Immature natural killer cell (primary cell): ENCODE measurements at regions not wholly inside any gene's neighbourhood (a gene's known extent, or its start where the extent isn't known, plus 50 kb on each side); places are given as distances from the start of the nearest gene placed in this dataset.
"Not testable (repeated sequence)": the region's sequence is repeated elsewhere in the genome, so short reads cannot be mapped to it uniquely, and the experiment has no call there.

Source experiments
- DNase-seq, 3 donors: peaks; one replicate each; pipeline ENCODE4 v3.0.0; 2022; ENCODE audit warnings: mixed read lengths in 1 of 3
- H3K27ac Mint-ChIP-seq, 6 donors: one replicate each; pipeline ENCODE4 v1.8.0; 2020; ENCODE audit warnings: mixed read lengths in 6 of 6, mild to moderate bottlenecking in 5 of 6, inconsistent platforms in 4 of 6, moderate library complexity in 3 of 6
- H3K27me3 Mint-ChIP-seq, 3 donors: one replicate each; pipeline ENCODE4 v1.8.0; 2020 to 2021; ENCODE audit warnings: low read depth in 3 of 3, mild to moderate bottlenecking in 3 of 3, mixed read lengths in 3 of 3, moderate library complexity in 3 of 3, inconsistent platforms in 1 of 3
- H3K36me3 Mint-ChIP-seq, 3 donors: one replicate each; pipeline ENCODE4 v1.8.0; 2020; ENCODE audit warnings: mixed read lengths in 3 of 3, inconsistent platforms in 2 of 3, mild to moderate bottlenecking in 2 of 3
- H3K4me1 Mint-ChIP-seq, 2 donors: one replicate each; pipeline ENCODE4 v1.8.0; 2020; ENCODE audit warnings: inconsistent platforms in 2 of 2, mild to moderate bottlenecking in 2 of 2, mixed read lengths in 2 of 2, moderate library complexity in 1 of 2
- H3K4me3 Mint-ChIP-seq, 5 donors: one replicate each; pipeline ENCODE4 v1.8.0; 2020; ENCODE audit warnings: mild to moderate bottlenecking in 5 of 5, mixed read lengths in 5 of 5, inconsistent platforms in 3 of 5, moderate library complexity in 3 of 5
- H3K9me3 Mint-ChIP-seq, 6 donors: one replicate each; pipeline ENCODE4 v1.8.0; 2020; ENCODE audit warnings: mild to moderate bottlenecking in 6 of 6, mixed read lengths in 6 of 6, inconsistent platforms in 4 of 6, moderate library complexity in 3 of 6

GRCh38 chr6:28685960-28686359, 160.3 kb downstream of the GPX5 start:
- H3K4me3 Mint-ChIP-seq, H3K9me3 Mint-ChIP-seq, H3K36me3 Mint-ChIP-seq, DNase-seq, H3K27ac Mint-ChIP-seq, H3K4me1 Mint-ChIP-seq: not testable (repeated sequence)
- peaks cover 13 to 22% (median 14%) of the 10 kb centered on the region in 3 donors for H3K27me3 Mint-ChIP-seq

GRCh38 chr6:28686446-28687027, 160.9 kb downstream of the GPX5 start:
- H3K4me1 Mint-ChIP-seq, H3K27ac Mint-ChIP-seq, H3K36me3 Mint-ChIP-seq, H3K9me3 Mint-ChIP-seq, H3K4me3 Mint-ChIP-seq: not testable (repeated sequence)
- peak; percentile 39 to 53 (median 42) for DNase-seq
- H3K27me3 Mint-ChIP-seq = peaks cover 13 to 22% (median 14%) of the 10 kb centered on the region in 3 donors

- not testable (repeated sequence) for H3K4me3 Mint-ChIP-seq, DNase-seq, H3K4me1 Mint-ChIP-seq, H3K36me3 Mint-ChIP-seq, H3K9me3 Mint-ChIP-seq, H3K27ac Mint-ChIP-seq
- H3K27me3 Mint-ChIP-seq = peaks cover 14 to 26% (median 15%) of the 10 kb centered on the region in 3 donors
Observed at GRCh38 chr6:28687309-28687981, 161.8 kb downstream of the GPX5 start.

- DNase-seq, H3K4me1 Mint-ChIP-seq, H3K4me3 Mint-ChIP-seq, H3K27ac Mint-ChIP-seq, H3K36me3 Mint-ChIP-seq, H3K9me3 Mint-ChIP-seq: not testable (repeated sequence)
- peaks cover 16 to 54% (median 36%) of the 10 kb centered on the region in 3 donors for H3K27me3 Mint-ChIP-seq
Observed at GRCh38 chr6:28691991-28692390, 166.3 kb downstream of the GPX5 start.

- Mint-ChIP-seq H3K36me3 (peaks cover 0 to 5% (median 4%) of the 10 kb centered on the region in 3 donors), H3K9me3 (peaks cover 0 to 7% (median under 1%) of the 10 kb centered on the region in 6 donors), H3K27me3 (peaks cover 12 to 43% (median 35%) of the 10 kb centered on the region in 3 donors), H3K27ac (peak overlapping the region in 1 of 6 donors; percentile 39), H3K4me3 (no peak overlapping the region), H3K4me1 (no peaks in the 10 kb centered on the region)
- no peak for DNase-seq
Observed at GRCh38 chr6:28693033-28693750, 167.5 kb downstream of the GPX5 start.

- Mint-ChIP-seq H3K27me3 (peaks cover 12 to 48% (median 35%) of the 10 kb centered on the region in 3 donors), H3K9me3 (peaks cover 0 to 7% (median under 1%) of the 10 kb centered on the region in 6 donors), H3K4me3 (no peak overlapping the region), H3K4me1 (no peaks in the 10 kb centered on the region), H3K36me3 (peaks cover 0 to 5% (median 4%) of the 10 kb centered on the region in 3 donors), H3K27ac (no peak overlapping the region)
- no peak for DNase-seq
Observed at GRCh38 chr6:28693751-28694443, 168.2 kb downstream of the GPX5 start.

GRCh38 chr6:28695715-28696114, 170.0 kb downstream of the GPX5 start:
- no peak overlapping the region for H3K27ac Mint-ChIP-seq
- H3K36me3 Mint-ChIP-seq = peaks cover 0 to 5% (median 4%) of the 10 kb centered on the region in 3 donors
- H3K4me3 Mint-ChIP-seq = no peak overlapping the region
- H3K9me3 Mint-ChIP-seq = peaks cover 0 to 7% (median under 1%) of the 10 kb centered on the region in 6 donors
- DNase-seq = no peak
- H3K4me1 Mint-ChIP-seq = no peaks in the 10 kb centered on the region
- H3K27me3 Mint-ChIP-seq = peaks cover 12 to 51% (median 35%) of the 10 kb centered on the region in 3 donors

- Mint-ChIP-seq H3K36me3 (peaks cover 0 to 5% (median 4%) of the 10 kb centered on the region in 3 donors), H3K4me3 (no peak overlapping the region), H3K4me1 (no peaks in the 10 kb centered on the region), H3K27ac (no peak overlapping the region), H3K9me3 (peaks cover 0 to 6% (median under 1%) of the 10 kb centered on the region in 6 donors), H3K27me3 (peaks cover 12 to 53% (median 35%) of the 10 kb centered on the region in 3 donors)
- DNase-seq = no peak
Observed at GRCh38 chr6:28696167-28696566, 170.5 kb downstream of the GPX5 start.

GRCh38 chr6:28696682-28697081, 171.0 kb downstream of the GPX5 start:
- H3K27ac Mint-ChIP-seq = no peak overlapping the region
- H3K27me3 Mint-ChIP-seq = peaks cover 12 to 55% (median 35%) of the 10 kb centered on the region in 3 donors
- peaks cover 0 to 6% (median under 1%) of the 10 kb centered on the region in 6 donors for H3K9me3 Mint-ChIP-seq
- H3K4me3 Mint-ChIP-seq = no peak overlapping the region
- H3K4me1 Mint-ChIP-seq = no peaks in the 10 kb centered on the region
- H3K36me3 Mint-ChIP-seq = peaks cover 0 to 5% (median 4%) of the 10 kb centered on the region in 3 donors
- DNase-seq = no peak

- Mint-ChIP-seq H3K4me3 (peak overlapping the region in 1 of 5 donors; percentile 39), H3K9me3 (peaks cover 15 to 45% (median 28%) of the 10 kb centered on the region in 6 donors), H3K27ac (no peak overlapping the region), H3K36me3 (peaks cover 0 to 13% (median 3%) of the 10 kb centered on the region in 3 donors), H3K27me3 (peaks cover 20 to 32% (median 28%) of the 10 kb centered on the region in 3 donors), H3K4me1 (peaks cover 6 to 11% of the 10 kb centered on the region in 2 donors)
- no peak for DNase-seq
Observed at GRCh38 chr6:28707387-28708282, 182.0 kb downstream of the GPX5 start.

- peaks cover 15 to 42% (median 28%) of the 10 kb centered on the region in 6 donors for H3K9me3 Mint-ChIP-seq
- DNase-seq = no peak
- no peak overlapping the region for H3K27ac Mint-ChIP-seq
- H3K36me3 Mint-ChIP-seq = peaks cover 0 to 13% (median 3%) of the 10 kb centered on the region in 3 donors
- H3K4me3 Mint-ChIP-seq = peak overlapping the region in 4 of 5 donors; percentile 1 to 70 (median 30)
- peaks cover 6 to 11% of the 10 kb centered on the region in 2 donors for H3K4me1 Mint-ChIP-seq
- H3K27me3 Mint-ChIP-seq = peaks cover 17 to 36% (median 31%) of the 10 kb centered on the region in 3 donors
Observed at GRCh38 chr6:28709478-28710349, 184.0 kb downstream of the GPX5 start.
